ENCODE measurements at regions not wholly inside any gene's neighbourhood (a gene's known extent, or its start where the extent isn't known, plus 50 kb on each side); places are given as distances from the start of the nearest gene placed in this dataset.
A peak's percentile ranks its signal among the peaks of the same experiment; 100 is the strongest.

DNA sequence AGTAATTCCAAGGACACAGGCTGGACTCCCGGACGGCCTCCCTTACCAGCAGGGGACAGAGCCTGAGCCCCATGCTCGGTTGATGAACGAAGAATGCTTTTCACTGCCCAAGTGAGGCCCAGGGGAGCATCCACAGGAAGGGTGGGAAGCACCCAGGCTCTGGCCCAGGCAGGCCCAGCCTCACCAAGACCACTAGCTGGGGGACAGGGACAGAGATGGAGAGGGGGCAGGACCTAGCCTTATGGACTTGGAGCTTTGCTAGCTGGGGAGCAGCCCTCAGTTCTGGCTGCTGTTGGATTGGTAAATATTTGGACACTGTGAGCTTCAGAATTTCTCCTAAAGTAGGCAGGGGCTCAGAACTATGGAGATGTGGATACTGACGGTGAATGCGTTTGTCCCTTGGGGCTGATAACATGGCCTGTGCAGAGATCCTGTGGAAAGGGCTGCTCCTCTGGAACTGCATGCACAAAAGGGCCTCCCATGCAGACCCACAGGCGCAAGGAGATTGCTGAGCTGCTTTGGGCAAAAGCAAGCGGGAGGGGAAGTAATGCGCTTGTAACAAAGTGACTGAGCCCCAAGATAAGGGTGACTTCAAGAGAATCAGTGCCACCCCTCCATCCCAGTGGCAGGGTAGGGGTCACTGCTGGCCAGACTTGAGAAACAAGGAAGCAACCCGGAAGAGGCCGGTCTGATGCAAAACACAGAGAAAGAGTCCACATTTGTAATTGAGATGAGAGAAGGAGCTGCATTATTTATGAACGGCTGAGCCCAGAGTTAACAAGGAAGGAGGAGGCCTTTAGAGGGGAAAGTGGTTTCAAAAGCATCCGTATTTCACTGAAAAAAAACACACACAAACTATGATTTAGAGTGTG, 70.1 kb upstream of the MEF2A start:
- Histone ChIP-seq H3K36me3 (no peaks in the 10 kb centered on the region), H3K9me3 (no peaks in the 10 kb centered on the region), H3K27me3 (no peaks in the 10 kb centered on the region), H3K4me3 (no peak overlapping the region), H3K4me1 (peaks cover 4% of the 10 kb centered on the region), H3K27ac (peak overlapping the region; percentile 1)
- DNase-seq (ENCODE audit: extremely low spot score in 2 of 2), result no peak
- TF ChIP-seq POLR2A (IDR thresholded peaks at IDR 0.05) (no peak), POLR2AphosphoS5 (IDR thresholded peaks at IDR 0.05; ENCODE audit: insufficient read depth in 1 of 2, low read depth in 1 of 2) (no peak), CTCF (IDR thresholded peaks at IDR 0.05) (no peak)
- intact Hi-C loops (cut with DNase I), result no loop called here

DNA sequence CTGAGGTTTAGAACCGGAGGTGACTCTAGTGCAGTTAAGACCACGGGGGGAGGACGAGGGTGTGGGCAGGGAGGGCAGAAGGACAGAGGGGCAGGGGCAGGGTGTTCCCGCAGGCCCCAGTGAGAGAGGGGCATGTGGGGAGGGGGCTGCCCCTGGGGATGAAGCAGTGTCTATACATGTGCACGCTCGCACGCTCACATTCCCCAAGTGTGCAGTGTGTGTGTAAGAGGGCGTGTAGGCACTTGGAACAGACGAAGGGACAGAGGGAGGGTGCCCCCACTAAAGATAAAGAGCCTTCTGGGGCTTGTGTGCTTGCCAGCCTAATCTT, 69.5 kb upstream of the MEF2A start:
- Histone ChIP-seq H3K27me3 (no peaks in the 10 kb centered on the region), H3K4me1 (peaks cover 4% of the 10 kb centered on the region), H3K27ac (peak overlapping the region; percentile 1), H3K9me3 (no peaks in the 10 kb centered on the region), H3K4me3 (no peak overlapping the region), H3K36me3 (no peaks in the 10 kb centered on the region)
- TF ChIP-seq POLR2A (IDR thresholded peaks at IDR 0.05) (no peak), CTCF (IDR thresholded peaks at IDR 0.05) (no peak), POLR2AphosphoS5 (IDR thresholded peaks at IDR 0.05; ENCODE audit: insufficient read depth in 1 of 2, low read depth in 1 of 2) (no peak)
- intact Hi-C loops (cut with DNase I), result no loop called here
- no peak for DNase-seq (ENCODE audit: extremely low spot score in 2 of 2)

DNA sequence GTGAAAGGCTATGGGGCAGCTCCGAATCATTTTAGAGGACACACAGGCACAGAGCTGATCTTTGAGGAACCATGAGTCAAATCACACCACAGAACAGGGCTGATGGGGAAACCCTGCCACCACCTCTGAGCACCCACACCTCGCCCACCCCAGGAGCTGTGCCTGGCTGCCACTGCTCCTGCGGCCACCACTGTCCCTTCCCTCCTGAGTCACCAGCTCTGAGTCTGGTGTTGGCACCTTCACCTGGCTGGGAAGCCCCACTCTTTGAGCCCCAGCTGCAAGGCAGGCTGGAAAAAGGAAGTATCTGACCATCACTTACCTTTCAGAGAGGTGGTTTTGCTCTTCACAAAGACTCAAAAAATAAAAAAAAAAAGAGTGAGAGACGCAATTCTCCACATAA, 63.6 kb upstream of the MEF2A start:
- Histone ChIP-seq H3K4me3 (no peak overlapping the region), H3K36me3 (no peaks in the 10 kb centered on the region), H3K9me3 (no peaks in the 10 kb centered on the region), H3K27ac (no peak overlapping the region), H3K27me3 (no peaks in the 10 kb centered on the region), H3K4me1 (peaks cover 3% of the 10 kb centered on the region)
- peak in 1 of 2 donors; percentile 37 for DNase-seq (ENCODE audit: extremely low spot score in 2 of 2)
- TF ChIP-seq POLR2A (IDR thresholded peaks at IDR 0.05), result no peak
- no peak for TF ChIP-seq CTCF (IDR thresholded peaks at IDR 0.05)
- no peak for TF ChIP-seq POLR2AphosphoS5 (IDR thresholded peaks at IDR 0.05; ENCODE audit: insufficient read depth in 1 of 2, low read depth in 1 of 2)
- intact Hi-C loops (cut with DNase I), result no loop called here

DNA sequence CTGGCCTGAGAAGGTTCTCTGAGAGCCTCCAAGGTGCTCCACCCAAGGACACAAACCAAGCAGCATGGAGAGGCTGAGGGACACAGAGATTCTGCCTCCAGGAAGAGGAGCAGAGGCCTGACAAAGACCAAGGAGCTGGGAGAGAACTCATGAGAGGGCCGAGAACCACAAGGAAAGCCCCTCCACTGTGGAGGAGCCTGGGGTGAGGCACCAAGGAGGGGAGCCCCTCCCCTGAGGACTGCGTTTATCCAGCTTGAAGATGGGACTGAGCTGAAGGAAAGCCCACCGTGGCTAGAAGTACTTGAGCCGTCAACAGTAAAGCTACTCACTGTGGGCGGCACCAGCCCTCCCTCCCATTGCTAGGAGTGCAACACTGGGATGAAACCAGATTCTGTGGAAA, 63.1 kb upstream of the MEF2A start:
- no peaks in the 10 kb centered on the region for H3K36me3 ChIP-seq
- no peaks in the 10 kb centered on the region for H3K9me3 ChIP-seq
- no peaks in the 10 kb centered on the region for H3K27me3 ChIP-seq
- H3K4me1 ChIP-seq, result peaks cover 7% of the 10 kb centered on the region
- peak in 1 of 2 donors; percentile 89 for DNase-seq (ENCODE audit: extremely low spot score in 2 of 2)
- no peak overlapping the region for H3K27ac ChIP-seq
- intact Hi-C loops (cut with DNase I), result no loop called here
- TF ChIP-seq POLR2A (IDR thresholded peaks at IDR 0.05), result no peak
- no peak overlapping the region for H3K4me3 ChIP-seq

DNA sequence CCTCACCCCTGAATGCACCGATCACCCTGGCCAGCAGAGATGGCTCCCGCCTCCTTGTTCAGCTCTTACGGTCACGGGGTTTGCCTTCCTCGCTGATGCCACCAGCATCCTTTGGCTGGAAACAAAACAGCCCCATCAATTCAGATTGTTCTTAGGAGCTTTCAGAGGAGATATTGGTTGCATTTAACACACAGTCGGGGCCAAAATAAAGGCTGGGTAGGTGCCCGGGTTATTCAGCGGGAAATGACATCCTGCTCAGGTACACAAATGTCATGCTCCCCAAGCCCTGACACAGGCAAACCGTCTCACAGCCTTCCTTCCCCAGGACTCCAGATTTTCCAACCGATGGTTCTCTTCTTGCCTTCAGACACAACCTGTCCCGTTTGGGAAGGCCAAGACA, 62.4 kb upstream of the MEF2A start:
- DNase-seq (ENCODE audit: extremely low spot score in 2 of 2), result peak in 1 of 2 donors; percentile 79

More for the DNA sequence above, 62.4 kb upstream of the MEF2A start:
- H3K4me1 ChIP-seq, result peaks cover 9% of the 10 kb centered on the region
- no peak overlapping the region for H3K27ac ChIP-seq
- H3K27me3 ChIP-seq, result no peaks in the 10 kb centered on the region
- intact Hi-C loops (cut with DNase I), result no loop called here
- H3K4me3 ChIP-seq, result no peak overlapping the region
- TF ChIP-seq POLR2AphosphoS5 (IDR thresholded peaks at IDR 0.05; ENCODE audit: insufficient read depth in 1 of 2, low read depth in 1 of 2) (no peak), CTCF (IDR thresholded peaks at IDR 0.05) (no peak)
- H3K9me3 ChIP-seq, result no peaks in the 10 kb centered on the region
- H3K36me3 ChIP-seq, result no peaks in the 10 kb centered on the region
